DOHH2 (cell line): ENCODE measurements at regions not wholly inside any gene's neighbourhood (a gene's known extent, or its start where the extent isn't known, plus 50 kb on each side); places are given as distances from the start of the nearest gene placed in this dataset.

Experiments used
- H3F3A ChIP-seq: fragments of 200-600 bp; sonication (generic), shearing (Covaris generic); 2 replicates; pipeline ENCODE4 v1.6.0; 2016; ENCODE audit warnings: antibody characterized with exemption, mild to moderate bottlenecking; ENCODE audit not compliant: control insufficient read depth, insufficient read depth
- H3K27ac ChIP-seq: fragments of 200-600 bp; sonication (generic); 2 replicates; pipeline ENCODE4 v1.5.1; 2014; ENCODE audit warnings: low read depth, mild to moderate bottlenecking, low read length, moderate library complexity
- H3K27me3 ChIP-seq: fragments of 200-600 bp; sonication (generic); 2 replicates; pipeline ENCODE4 v1.6.1; 2014; ENCODE audit warnings: mild to moderate bottlenecking, low read length, mixed read lengths; ENCODE audit not compliant: control insufficient read depth
- H3K36me3 ChIP-seq: fragments of 200-600 bp; sonication (generic); 2 replicates; pipeline ENCODE4 v1.6.1; 2014; ENCODE audit warnings: mild to moderate bottlenecking, low read length, moderate library complexity, mixed read lengths; ENCODE audit not compliant: control insufficient read depth
- H3K4me1 ChIP-seq: fragments of 200-600 bp; sonication (generic); 2 replicates; pipeline ENCODE4 v1.6.1; 2014; ENCODE audit warnings: mild to moderate bottlenecking, low read length, mixed read lengths; ENCODE audit not compliant: control insufficient read depth
- H3K4me2 ChIP-seq: fragments of 200-600 bp; sonication (generic); 2 replicates; pipeline ENCODE4 v1.6.0; 2014; ENCODE audit warnings: mild to moderate bottlenecking, low read length, moderate library complexity
- H3K4me3 ChIP-seq: fragments of 200-600 bp; sonication (generic); 2 replicates; pipeline ENCODE4 v1.5.1; 2014; ENCODE audit warnings: mild to moderate bottlenecking, low read length, mixed read lengths
- H3K79me2 ChIP-seq: fragments of 200-600 bp; sonication (generic); 2 replicates; pipeline ENCODE4 v1.6.1; 2014; ENCODE audit warnings: mild to moderate bottlenecking, low read length, mixed read lengths; ENCODE audit not compliant: control insufficient read depth
- H3K9me2 ChIP-seq: fragments of 200-600 bp; sonication (generic); replicated peaks from 2 replicates; pipeline ENCODE4 v1.6.1; 2014; ENCODE audit warnings: mild to moderate bottlenecking, low read length, mixed read lengths; ENCODE audit not compliant: control insufficient read depth
- H3K9me3 ChIP-seq: fragments of 200-600 bp; sonication (generic); 2 replicates; pipeline ENCODE4 v1.6.1; 2014; ENCODE audit warnings: antibody characterized with exemption, low read length, mixed read lengths; ENCODE audit not compliant: control insufficient read depth, insufficient read depth
- H4K20me1 ChIP-seq: fragments of 200-600 bp; sonication (generic); 2 replicates; pipeline ENCODE4 v1.6.0; 2014; ENCODE audit warnings: low read depth, mild to moderate bottlenecking, antibody characterized with exemption, low read length, moderate library complexity; ENCODE audit not compliant: control insufficient read depth, insufficient read depth
- EZH2phosphoT487 ChIP-seq: fragments of 200-600 bp; sonication (generic); IDR thresholded peaks from 2 replicates; pipeline ENCODE4 v1.6.1; 2017; ENCODE audit warnings: borderline replicate concordance, mild to moderate bottlenecking, antibody characterized with exemption, low read length, moderate library complexity, mixed read lengths
- TF ChIP-seq, protein P1 (sequence below): fragments of 200-600 bp; sonication (generic); IDR thresholded peaks from one replicate; pipeline ENCODE4 v1.5.1; 2014; ENCODE audit warnings: antibody characterized with exemption, mild to moderate bottlenecking, low read depth, low read length; ENCODE audit not compliant: poor library complexity, severe bottlenecking

DNA sequence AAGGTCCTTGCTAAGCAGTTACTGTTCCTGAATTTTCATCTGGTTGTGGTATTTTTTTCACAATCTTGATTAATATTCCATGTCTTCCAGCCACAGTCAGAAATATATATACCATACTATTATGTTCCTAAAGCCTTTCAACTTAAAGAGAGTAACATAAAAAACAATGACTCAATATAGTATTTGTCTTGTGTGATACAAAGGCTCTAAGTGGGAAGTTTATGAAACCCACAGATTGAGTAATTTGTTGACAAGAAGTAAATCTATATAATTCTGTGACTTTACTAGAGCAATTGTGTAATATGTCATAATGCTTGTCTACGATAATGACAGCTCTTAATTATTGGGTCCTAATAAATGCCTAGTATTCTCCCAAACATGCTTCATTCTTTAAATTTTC, 509.4 kb downstream of the ISL1 start:
- H3K9me2 ChIP-seq: no peaks in the 10 kb centered on the region
- H4K20me1 ChIP-seq: no peaks in the 10 kb centered on the region
- no peaks in the 10 kb centered on the region for H3K79me2 ChIP-seq
- no peaks in the 10 kb centered on the region for H3F3A ChIP-seq
- H3K4me3 ChIP-seq: no peak overlapping the region
- no peak overlapping the region for H3K27ac ChIP-seq
- H3K9me3 ChIP-seq: no peaks in the 10 kb centered on the region
- TF ChIP-seq EZH2phosphoT487: no peak
- TF ChIP-seq, protein P1, sequence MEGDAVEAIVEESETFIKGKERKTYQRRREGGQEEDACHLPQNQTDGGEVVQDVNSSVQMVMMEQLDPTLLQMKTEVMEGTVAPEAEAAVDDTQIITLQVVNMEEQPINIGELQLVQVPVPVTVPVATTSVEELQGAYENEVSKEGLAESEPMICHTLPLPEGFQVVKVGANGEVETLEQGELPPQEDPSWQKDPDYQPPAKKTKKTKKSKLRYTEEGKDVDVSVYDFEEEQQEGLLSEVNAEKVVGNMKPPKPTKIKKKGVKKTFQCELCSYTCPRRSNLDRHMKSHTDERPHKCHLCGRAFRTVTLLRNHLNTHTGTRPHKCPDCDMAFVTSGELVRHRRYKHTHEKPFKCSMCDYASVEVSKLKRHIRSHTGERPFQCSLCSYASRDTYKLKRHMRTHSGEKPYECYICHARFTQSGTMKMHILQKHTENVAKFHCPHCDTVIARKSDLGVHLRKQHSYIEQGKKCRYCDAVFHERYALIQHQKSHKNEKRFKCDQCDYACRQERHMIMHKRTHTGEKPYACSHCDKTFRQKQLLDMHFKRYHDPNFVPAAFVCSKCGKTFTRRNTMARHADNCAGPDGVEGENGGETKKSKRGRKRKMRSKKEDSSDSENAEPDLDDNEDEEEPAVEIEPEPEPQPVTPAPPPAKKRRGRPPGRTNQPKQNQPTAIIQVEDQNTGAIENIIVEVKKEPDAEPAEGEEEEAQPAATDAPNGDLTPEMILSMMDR: no peak
- H3K27me3 ChIP-seq: no peaks in the 10 kb centered on the region
- H3K4me1 ChIP-seq: no peaks in the 10 kb centered on the region
- no peaks in the 10 kb centered on the region for H3K36me3 ChIP-seq
- no peak overlapping the region for H3K4me2 ChIP-seq

DNA sequence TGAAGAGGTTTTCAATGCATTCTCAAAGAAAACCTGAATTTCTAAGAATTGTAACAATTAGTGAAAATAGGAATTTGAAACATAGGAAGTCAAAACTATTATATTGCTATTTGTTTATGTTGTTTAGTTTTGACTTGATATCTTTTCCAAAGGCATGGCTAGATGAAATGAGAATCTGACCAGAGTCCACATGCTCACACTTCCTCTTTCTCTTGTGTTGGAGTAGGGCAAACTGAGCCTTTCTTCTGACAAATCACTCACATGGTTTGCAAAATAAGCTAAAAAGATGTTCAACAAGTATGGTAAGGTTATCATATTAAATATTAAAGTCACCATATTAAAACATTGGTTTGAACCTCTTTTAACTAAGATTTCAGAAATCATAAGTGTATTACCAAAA, 512.6 kb downstream of the ISL1 start:
- Histone ChIP-seq H3K4me2 (no peak overlapping the region), H4K20me1 (no peaks in the 10 kb centered on the region), H3K79me2 (no peaks in the 10 kb centered on the region), H3K9me3 (no peaks in the 10 kb centered on the region), H3K27ac (no peak overlapping the region), H3K4me1 (no peaks in the 10 kb centered on the region), H3K27me3 (no peaks in the 10 kb centered on the region), H3F3A (no peaks in the 10 kb centered on the region), H3K4me3 (no peak overlapping the region), H3K36me3 (no peaks in the 10 kb centered on the region), H3K9me2 (no peaks in the 10 kb centered on the region)
- no peak for TF ChIP-seq EZH2phosphoT487
- TF ChIP-seq, protein P1: no peak

- H3K4me2 ChIP-seq: no peak overlapping the region
- TF ChIP-seq EZH2phosphoT487: no peak
- TF ChIP-seq, protein P1: no peak
These were observed 519.3 kb downstream of the ISL1 start for GRCh38 chr5:51902512-51902911.

GRCh38 chr5:51908215-51908614, 525.0 kb downstream of the ISL1 start:
- H3K27me3 ChIP-seq: no peaks in the 10 kb centered on the region
- no peak for TF ChIP-seq EZH2phosphoT487
- TF ChIP-seq, protein P1: no peak
- H3K4me2 ChIP-seq: no peak overlapping the region
- no peaks in the 10 kb centered on the region for H3F3A ChIP-seq
- H3K36me3 ChIP-seq: no peaks in the 10 kb centered on the region
- no peaks in the 10 kb centered on the region for H4K20me1 ChIP-seq
- H3K4me1 ChIP-seq: no peaks in the 10 kb centered on the region
- no peaks in the 10 kb centered on the region for H3K9me3 ChIP-seq
- H3K4me3 ChIP-seq: no peak overlapping the region
- no peaks in the 10 kb centered on the region for H3K79me2 ChIP-seq
- H3K27ac ChIP-seq: no peak overlapping the region
- H3K9me2 ChIP-seq: no peaks in the 10 kb centered on the region

More at GRCh38 chr5:51902512-51902911, 519.3 kb downstream of the ISL1 start:
- Histone ChIP-seq H4K20me1 (no peaks in the 10 kb centered on the region), H3K36me3 (no peaks in the 10 kb centered on the region), H3F3A (no peaks in the 10 kb centered on the region), H3K9me3 (no peaks in the 10 kb centered on the region), H3K4me3 (no peak overlapping the region), H3K4me1 (no peaks in the 10 kb centered on the region), H3K27me3 (no peaks in the 10 kb centered on the region), H3K79me2 (no peaks in the 10 kb centered on the region), H3K9me2 (no peaks in the 10 kb centered on the region), H3K27ac (no peak overlapping the region)
